ENCODE measurements at regions not wholly inside any gene's neighbourhood (a gene's known extent, or its start where the extent isn't known, plus 50 kb on each side); places are given as distances from the start of the nearest gene placed in this dataset.

DNA sequence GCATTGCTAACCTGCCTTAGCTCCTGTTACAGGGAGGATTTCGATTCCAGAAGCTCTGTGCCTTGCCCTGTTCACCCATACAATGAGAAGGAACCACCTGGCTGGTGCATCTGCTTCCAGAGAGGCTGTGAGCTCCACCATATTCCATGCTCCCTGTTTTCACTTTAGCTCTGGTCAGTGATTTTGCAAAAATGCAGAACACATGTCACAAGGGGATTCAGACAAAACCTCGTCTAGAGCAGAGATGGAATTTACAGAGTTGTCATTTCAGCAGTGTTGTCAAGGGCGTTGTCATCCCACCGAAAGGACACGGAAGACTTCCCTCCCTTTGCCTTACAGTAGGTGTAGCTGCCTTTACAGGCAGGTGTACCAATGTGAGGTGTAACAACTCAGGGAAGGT is 223.0 kb upstream of the ARID1B start:
- WGBS, 4 donors, result 53 to 63% (median 61%) methylated on average over 4 to 5 of the region's 5 CpGs
- no peak overlapping the region for H3K4me3 ChIP-seq
- intact Hi-C loops (cut with DNase I), result no loop called here

DNA sequence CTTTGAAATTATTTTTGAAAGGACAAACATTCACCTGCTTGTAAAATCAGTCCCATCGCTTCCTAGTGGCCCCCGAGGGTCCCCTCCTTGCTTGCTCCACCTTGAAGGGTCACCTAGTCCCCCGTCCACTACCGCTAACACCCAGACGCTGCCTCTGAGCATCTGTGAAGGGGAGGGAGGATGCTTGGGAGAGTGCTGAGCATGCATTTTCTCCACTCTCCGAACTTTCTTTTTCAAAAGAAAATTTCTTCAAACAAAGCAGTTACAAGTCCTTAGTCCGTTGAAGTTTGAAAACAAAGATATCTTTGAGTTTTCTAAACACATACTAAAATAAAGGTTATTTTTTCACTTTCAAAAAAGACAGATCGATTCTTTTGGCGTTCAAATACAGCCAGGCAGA is 224.3 kb upstream of the ARID1B start:
- Histone ChIP-seq H3K27me3 (no peaks in the 10 kb centered on the region), H3K36me3 (replicated peaks in 1 of 2) (no peaks in the 10 kb centered on the region), H3K27ac (no peak overlapping the region), H3K9me3 (replicated peaks in 1 of 3) (no peaks in the 10 kb centered on the region), H3K4me3 (no peak overlapping the region), H3K4me1 (replicated peaks in 1 of 2) (no peaks in the 10 kb centered on the region)
- TF ChIP-seq, protein P1, sequence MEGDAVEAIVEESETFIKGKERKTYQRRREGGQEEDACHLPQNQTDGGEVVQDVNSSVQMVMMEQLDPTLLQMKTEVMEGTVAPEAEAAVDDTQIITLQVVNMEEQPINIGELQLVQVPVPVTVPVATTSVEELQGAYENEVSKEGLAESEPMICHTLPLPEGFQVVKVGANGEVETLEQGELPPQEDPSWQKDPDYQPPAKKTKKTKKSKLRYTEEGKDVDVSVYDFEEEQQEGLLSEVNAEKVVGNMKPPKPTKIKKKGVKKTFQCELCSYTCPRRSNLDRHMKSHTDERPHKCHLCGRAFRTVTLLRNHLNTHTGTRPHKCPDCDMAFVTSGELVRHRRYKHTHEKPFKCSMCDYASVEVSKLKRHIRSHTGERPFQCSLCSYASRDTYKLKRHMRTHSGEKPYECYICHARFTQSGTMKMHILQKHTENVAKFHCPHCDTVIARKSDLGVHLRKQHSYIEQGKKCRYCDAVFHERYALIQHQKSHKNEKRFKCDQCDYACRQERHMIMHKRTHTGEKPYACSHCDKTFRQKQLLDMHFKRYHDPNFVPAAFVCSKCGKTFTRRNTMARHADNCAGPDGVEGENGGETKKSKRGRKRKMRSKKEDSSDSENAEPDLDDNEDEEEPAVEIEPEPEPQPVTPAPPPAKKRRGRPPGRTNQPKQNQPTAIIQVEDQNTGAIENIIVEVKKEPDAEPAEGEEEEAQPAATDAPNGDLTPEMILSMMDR (IDR thresholded peaks at IDR 0.05), result no peak
- no peak for TF ChIP-seq POLR2A (IDR thresholded peaks at IDR 0.05)
- intact Hi-C loops (cut with DNase I), result no loop called here
- DNase-seq, result no peak
- WGBS, 4 donors, result 83 to 86% (median 84%) methylated on average over 9 of the region's 9 CpGs

More for the DNA sequence above, 223.0 kb upstream of the ARID1B start:
- no peak overlapping the region for H3K27ac ChIP-seq
- no peak for DNase-seq
- no peaks in the 10 kb centered on the region for H3K36me3 ChIP-seq (replicated peaks in 1 of 2)
- no peaks in the 10 kb centered on the region for H3K4me1 ChIP-seq (replicated peaks in 1 of 2)
- no peaks in the 10 kb centered on the region for H3K27me3 ChIP-seq
- TF ChIP-seq, protein P1 (IDR thresholded peaks at IDR 0.05), result no peak
- no peak for TF ChIP-seq POLR2A (IDR thresholded peaks at IDR 0.05)
- H3K9me3 ChIP-seq (replicated peaks in 1 of 3), result no peaks in the 10 kb centered on the region

DNA sequence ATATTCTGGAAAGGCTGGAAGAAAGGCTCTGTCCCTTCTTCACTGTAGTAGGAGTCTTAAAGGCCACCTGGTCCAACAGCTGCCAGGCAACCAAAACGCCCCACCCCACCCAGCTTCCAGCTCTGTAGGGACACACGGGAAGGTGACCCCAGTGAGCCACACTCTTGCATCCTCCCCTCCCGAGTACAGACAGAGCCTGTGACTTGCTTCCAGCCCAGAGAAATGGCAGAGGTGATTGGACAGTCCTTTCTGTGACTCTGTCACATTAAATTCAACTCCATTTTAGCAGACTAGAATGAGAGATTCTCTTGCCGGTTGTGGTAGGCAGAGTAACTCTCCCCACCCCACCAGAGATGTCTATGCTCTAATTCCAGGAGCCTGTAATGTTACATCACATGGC is 226.2 kb upstream of the ARID1B start:
- TF ChIP-seq, protein P1 (IDR thresholded peaks at IDR 0.05), result no peak
- no peak for TF ChIP-seq POLR2A (IDR thresholded peaks at IDR 0.05)
- H3K27ac ChIP-seq, result no peak overlapping the region
- H3K36me3 ChIP-seq (replicated peaks in 1 of 2), result no peaks in the 10 kb centered on the region
- H3K27me3 ChIP-seq, result no peaks in the 10 kb centered on the region
- 70 to 92% (median 79%) methylated on average over 2 to 4 of the region's 4 CpGs for WGBS, 4 donors
- intact Hi-C loops (cut with DNase I), result no loop called here
- H3K9me3 ChIP-seq (replicated peaks in 1 of 3), result no peaks in the 10 kb centered on the region
- DNase-seq, result no peak
- H3K4me3 ChIP-seq, result no peak overlapping the region
- H3K4me1 ChIP-seq (replicated peaks in 1 of 2), result no peaks in the 10 kb centered on the region

DNA sequence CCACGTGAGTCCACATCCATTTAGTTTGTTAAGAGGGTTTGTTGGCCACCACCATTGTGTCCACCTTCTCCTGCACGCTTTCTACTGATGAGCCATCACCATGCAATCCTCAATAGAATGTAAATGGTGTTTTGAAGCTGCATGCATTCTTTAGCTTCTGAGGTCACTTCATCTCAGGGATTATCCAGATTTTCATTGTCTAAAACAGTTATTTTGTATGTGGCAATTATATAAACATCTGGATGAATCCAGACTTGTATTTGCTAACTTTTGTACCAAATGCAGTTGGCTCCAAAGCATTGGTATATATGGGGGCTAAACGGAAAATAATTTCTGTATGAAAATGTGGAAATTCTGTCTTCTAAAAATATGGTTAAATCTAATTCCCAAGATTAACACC is 231.2 kb upstream of the ARID1B start:
- Histone ChIP-seq H3K27me3 (no peaks in the 10 kb centered on the region), H3K27ac (no peak overlapping the region), H3K9me3 (replicated peaks in 1 of 3) (no peaks in the 10 kb centered on the region), H3K4me1 (replicated peaks in 1 of 2) (no peaks in the 10 kb centered on the region), H3K36me3 (replicated peaks in 1 of 2) (no peaks in the 10 kb centered on the region), H3K4me3 (no peak overlapping the region)
- intact Hi-C loops (cut with DNase I), result no loop called here
- no peak for TF ChIP-seq POLR2A (IDR thresholded peaks at IDR 0.05)
- TF ChIP-seq, protein P1 (IDR thresholded peaks at IDR 0.05), result no peak
- 71 to 78% (median 77%) methylated on average over 3 of the region's 3 CpGs for WGBS, 4 donors
- DNase-seq, result no peak
